Lower leg skin (tissue), 4 donors: ENCODE measurements at regions not wholly inside any gene's neighbourhood (a gene's known extent, or its start where the extent isn't known, plus 50 kb on each side); places are given as distances from the start of the nearest gene placed in this dataset.
A peak's percentile ranks its signal among the peaks of the same experiment; 100 is the strongest.
"Not testable (repeated sequence)": the region's sequence is repeated elsewhere in the genome, so short reads cannot be mapped to it uniquely, and the experiment has no call there.

Experiments used
- DNase-seq, 2 donors: peaks; one replicate each; pipeline ENCODE4 v3.0.0-alpha.2; 2019; ENCODE audit warnings: low spot score in 2 of 2
- H3K4me3 ChIP-seq: fragments of 200-600 bp; sonication (generic); 2 replicates; pipeline ENCODE4 v1.5.1; 2017; ENCODE audit warnings: mild to moderate bottlenecking, low read depth; ENCODE audit not compliant: poor library complexity, severe bottlenecking
- CTCF ChIP-seq, 3 donors: fragments of 450-650 bp; IDR thresholded peaks; one replicate each; pipeline ENCODE4 v1.5.1; 2016; ENCODE audit warnings: antibody characterized with exemption in 3 of 3, mild to moderate bottlenecking in 3 of 3, moderate library complexity in 2 of 3
- POLR2A ChIP-seq, 2 donors: fragments of 450-650 bp; IDR thresholded peaks; one replicate each; pipeline ENCODE4 v1.6.1; 2016 to 2017; ENCODE audit warnings: antibody characterized with exemption in 2 of 2, mild to moderate bottlenecking in 1 of 2, moderate library complexity in 1 of 2
- WGBS, 2 donors: methylation state at CpG; one replicate each; pipeline ENCODE4 v1.1.5; 2018; 5-methylcytosine and 5-hydroxymethylcytosine counted together
- intact Hi-C: fragments of 100-400 bp; cut with DNase I; formaldehyde crosslinking; loops from one replicate; pipeline ENCODE4 v1.15.0; 2023; ENCODE audit warnings: low total_unique reads

- intact Hi-C loops, result no loop called here
- TF ChIP-seq CTCF (IDR thresholded peaks at IDR 0.05) (no peak), POLR2A (IDR thresholded peaks at IDR 0.05) (no peak)
- no peak for DNase-seq
- 79 to 82% methylated on average over 5 of the region's 5 CpGs for whole genome bisulfite sequencing, 2 donors
- H3K4me3 ChIP-seq, result no peak overlapping the region
These were observed 84.0 kb downstream of the FMO4 start for GRCh38 chr1:171397851-171398469.

- TF ChIP-seq CTCF (IDR thresholded peaks at IDR 0.05) (no peak), POLR2A (IDR thresholded peaks at IDR 0.05) (no peak)
- WGBS, 2 donors, result 37 to 41% methylated on average over 7 of the region's 7 CpGs
- peak in 1 of 2 donors; percentile 16 for DNase-seq
- intact Hi-C loops, result no loop called here
- H3K4me3 ChIP-seq, result no peak overlapping the region
These were observed 81.9 kb upstream of the PRRC2C start for GRCh38 chr1:171403393-171403792.

- 82 to 95% methylated on average over 1 of the region's 1 CpG for WGBS, 2 donors
- H3K4me3 ChIP-seq, result no peak overlapping the region
- TF ChIP-seq CTCF (IDR thresholded peaks at IDR 0.05), result no peak
- no peak for TF ChIP-seq POLR2A (IDR thresholded peaks at IDR 0.05)
- intact Hi-C loops, result no loop called here
- DNase-seq, result no peak
These were observed 80.0 kb upstream of the PRRC2C start for GRCh38 chr1:171405391-171405714.

- DNase-seq, H3K4me3 ChIP-seq, intact Hi-C loops: not testable (repeated sequence)
- WGBS, 2 donors, result 95 to 97% methylated on average over 6 of the region's 6 CpGs
These were observed 71.8 kb upstream of the PRRC2C start for GRCh38 chr1:171413557-171413956.

GRCh38 chr1:171418546-171418945, 66.8 kb upstream of the PRRC2C start:
- intact Hi-C loops, result no loop called here
- 53 to 60% methylated on average over 3 of the region's 3 CpGs for WGBS, 2 donors
- no peak for TF ChIP-seq CTCF (IDR thresholded peaks at IDR 0.05)
- TF ChIP-seq POLR2A (IDR thresholded peaks at IDR 0.05), result no peak
- no peak overlapping the region for H3K4me3 ChIP-seq
- DNase-seq, result no peak

GRCh38 chr1:171420810-171421209, 64.5 kb upstream of the PRRC2C start:
- intact Hi-C loops, result no loop called here
- TF ChIP-seq POLR2A (IDR thresholded peaks at IDR 0.05) (no peak), CTCF (IDR thresholded peaks at IDR 0.05) (no peak)
- DNase-seq, result no peak
- H3K4me3 ChIP-seq, result no peak overlapping the region
